ENCODE measurements at regions not wholly inside any gene's neighbourhood (a gene's known extent, or its start where the extent isn't known, plus 50 kb on each side); places are given as distances from the start of the nearest gene placed in this dataset.

GRCh38 chr18:43797347-43797746, 520.1 kb upstream of the SYT4 start:
- no peak for ATAC-seq
- no peak for TF ChIP-seq GLIS3 (CRISPR knock-in tag; IDR thresholded peaks at IDR 0.05)
- TF ChIP-seq TCF4 (CRISPR knock-in tag; IDR thresholded peaks at IDR 0.05; ENCODE audit: borderline replicate concordance) = no peak
- no peak for TF ChIP-seq ZNF565 (CRISPR knock-in tag; conservative IDR thresholded peaks at IDR 0.05; ENCODE audit: low read depth)
- no peak for TF ChIP-seq RARB (CRISPR knock-in tag; IDR thresholded peaks at IDR 0.05)
- TF ChIP-seq BACH2 (CRISPR knock-in tag; IDR thresholded peaks at IDR 0.05; ENCODE audit: borderline replicate concordance) = no peak
- no peak for TF ChIP-seq CSRNP3 (CRISPR knock-in tag; IDR thresholded peaks at IDR 0.05)
- TF ChIP-seq ZNF8 (CRISPR knock-in tag; IDR thresholded peaks at IDR 0.05) = no peak
- TF ChIP-seq ARNTL (CRISPR knock-in tag; IDR thresholded peaks at IDR 0.05; ENCODE audit: borderline replicate concordance, low read depth) = no peak
- no peak for TF ChIP-seq ZNF70 (CRISPR knock-in tag; IDR thresholded peaks at IDR 0.05)

GRCh38 chr18:43800584-43800983, 523.3 kb upstream of the SYT4 start:
- ATAC-seq = no peak

GRCh38 chr18:43805646-43806194, 528.4 kb upstream of the SYT4 start:
- peak; percentile 52 for ATAC-seq
- TF ChIP-seq TCF4 (CRISPR knock-in tag; IDR thresholded peaks at IDR 0.05; ENCODE audit: borderline replicate concordance) (no peak), CSRNP3 (CRISPR knock-in tag; IDR thresholded peaks at IDR 0.05) (no peak), SNAI2 (CRISPR knock-in tag; IDR thresholded peaks at IDR 0.05) (no peak), PATZ1 (CRISPR knock-in tag; IDR thresholded peaks at IDR 0.05; ENCODE audit: borderline replicate concordance) (no peak), ARNTL (CRISPR knock-in tag; IDR thresholded peaks at IDR 0.05; ENCODE audit: borderline replicate concordance, low read depth) (no peak), PPARA (CRISPR knock-in tag; IDR thresholded peaks at IDR 0.05; ENCODE audit: borderline replicate concordance) (no peak), ZNF8 (CRISPR knock-in tag; IDR thresholded peaks at IDR 0.05) (no peak), ZNF565 (CRISPR knock-in tag; conservative IDR thresholded peaks at IDR 0.05; ENCODE audit: low read depth) (no peak)

More at GRCh38 chr18:43800584-43800983, 523.3 kb upstream of the SYT4 start:
- TF ChIP-seq TOX (CRISPR knock-in tag; IDR thresholded peaks at IDR 0.05; ENCODE audit: borderline replicate concordance) = no peak
- TF ChIP-seq OSR1 (CRISPR knock-in tag; IDR thresholded peaks at IDR 0.05) = no peak
- TF ChIP-seq ZC3H10 (CRISPR knock-in tag; IDR thresholded peaks at IDR 0.05) = no peak
- TF ChIP-seq ZNF565 (CRISPR knock-in tag; conservative IDR thresholded peaks at IDR 0.05; ENCODE audit: low read depth) = no peak
- no peak for TF ChIP-seq TSHZ2 (CRISPR knock-in tag; IDR thresholded peaks at IDR 0.05)
- no peak for TF ChIP-seq RARB (CRISPR knock-in tag; IDR thresholded peaks at IDR 0.05)
- no peak for TF ChIP-seq TCF4 (CRISPR knock-in tag; IDR thresholded peaks at IDR 0.05; ENCODE audit: borderline replicate concordance)
- no peak for TF ChIP-seq ZFP30 (CRISPR knock-in tag; IDR thresholded peaks at IDR 0.05)
- TF ChIP-seq CREB5 (CRISPR knock-in tag; IDR thresholded peaks at IDR 0.05; ENCODE audit: low read depth) = no peak
- no peak for TF ChIP-seq GLIS3 (CRISPR knock-in tag; IDR thresholded peaks at IDR 0.05)
- TF ChIP-seq PPARA (CRISPR knock-in tag; IDR thresholded peaks at IDR 0.05; ENCODE audit: borderline replicate concordance) = no peak
- TF ChIP-seq CSDC2 (CRISPR knock-in tag; IDR thresholded peaks at IDR 0.05) = no peak
- no peak for TF ChIP-seq ZNF70 (CRISPR knock-in tag; IDR thresholded peaks at IDR 0.05)
- no peak for TF ChIP-seq POU6F1 (CRISPR knock-in tag; IDR thresholded peaks at IDR 0.05; ENCODE audit: borderline replicate concordance, low read depth)

Measured in SK-N-SH treated with all-trans-retinoic acid at 6 μM for 48 hours (cell line).